HG02763 (cell line): ENCODE measurements at regions not wholly inside any gene's neighbourhood (a gene's known extent, or its start where the extent isn't known, plus 50 kb on each side); places are given as distances from the start of the nearest gene placed in this dataset.

Experiments used
- ATAC-seq: cut with Tn5 transposase; IDR thresholded peaks from one replicate; pipeline ENCODE4 v1.9.1; 2021; ENCODE audit warnings: mild to moderate bottlenecking, moderate library complexity; ENCODE audit not compliant: unreplicated experiment

DNA sequence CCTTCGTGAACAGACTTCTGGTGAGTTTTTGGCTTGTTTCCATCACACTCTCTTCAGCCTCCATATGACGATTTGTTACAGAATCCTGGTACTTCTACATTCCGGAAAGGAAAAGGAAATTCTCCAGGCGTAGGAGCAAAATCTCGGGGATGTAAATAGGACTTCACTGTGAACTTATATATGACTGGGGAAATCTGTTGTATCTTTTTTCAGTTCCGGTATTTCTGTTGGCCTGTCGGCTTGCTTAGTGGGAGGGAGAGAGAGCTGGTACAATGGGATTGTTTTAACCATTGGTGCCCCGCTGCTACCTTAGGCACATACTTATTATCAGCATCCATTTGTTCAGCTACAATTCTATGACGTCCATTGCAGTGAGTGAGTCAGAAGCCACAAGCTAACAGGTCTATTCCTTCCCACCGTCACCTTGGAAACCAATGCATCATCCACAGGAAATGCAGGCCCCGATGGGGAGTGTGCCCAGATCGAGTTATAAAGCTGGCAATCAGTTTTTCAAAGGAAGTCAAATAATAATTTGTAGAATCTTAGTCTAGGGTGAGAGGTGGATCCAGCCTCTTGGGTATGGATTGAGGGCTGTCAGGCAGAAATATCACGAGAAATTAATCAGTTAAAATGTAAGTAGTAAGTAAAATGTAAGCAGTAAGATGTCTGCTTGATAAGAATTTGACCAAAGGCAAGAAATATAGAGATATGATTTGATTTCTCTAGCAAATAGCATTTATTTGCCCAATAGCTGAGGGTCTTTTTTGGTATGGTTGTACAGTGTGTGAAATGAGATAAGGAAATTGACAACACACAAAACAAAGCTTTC lies 92.0 kb upstream of the MKLN1 start:
- ATAC-seq, result no peak

DNA sequence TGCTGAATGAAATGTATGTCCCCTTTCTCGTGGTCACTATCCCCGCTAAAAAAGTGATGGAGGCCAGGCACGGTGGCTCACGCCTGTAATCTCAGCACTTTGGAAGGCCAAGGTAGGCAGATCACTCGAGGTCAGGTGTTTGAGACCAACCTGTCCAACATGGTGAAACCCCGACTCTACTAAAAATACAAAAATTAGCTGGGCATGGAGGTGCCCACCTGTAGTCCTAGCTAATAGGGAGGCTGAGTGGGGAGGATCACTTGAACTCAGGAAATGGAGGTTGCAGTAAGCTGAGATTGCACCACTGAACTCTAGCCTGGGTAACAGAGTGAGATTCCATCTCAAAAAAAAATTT lies 91.4 kb upstream of the MKLN1 start:
- ATAC-seq, result no peak

DNA sequence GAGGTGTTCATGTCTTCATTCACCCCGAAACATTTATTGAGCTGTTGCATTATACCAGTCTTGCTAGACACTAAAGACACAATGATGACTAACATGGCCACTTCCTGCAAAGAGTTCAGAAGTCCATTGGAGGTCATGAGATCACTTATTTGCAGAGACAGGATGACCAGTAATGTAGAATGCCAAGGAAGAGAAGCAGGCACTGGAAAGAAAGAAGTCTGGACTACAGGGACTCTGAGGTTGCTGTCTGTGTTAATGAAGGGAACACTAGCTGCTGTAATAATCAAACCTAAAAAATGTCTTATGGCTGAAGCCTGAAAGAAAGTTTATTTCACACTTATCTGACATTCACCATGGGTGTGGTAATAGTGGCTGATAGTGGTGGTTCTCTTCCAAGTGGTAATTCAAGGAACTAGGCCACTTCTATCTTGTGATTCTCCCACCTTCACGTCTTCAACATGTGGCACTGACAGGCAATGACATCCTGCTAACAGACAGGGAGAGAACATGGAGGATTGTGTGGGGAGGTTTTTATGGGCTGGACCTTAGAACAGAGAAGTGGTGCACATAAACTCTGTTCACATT lies 89.2 kb upstream of the MKLN1 start:
- ATAC-seq, result no peak

DNA sequence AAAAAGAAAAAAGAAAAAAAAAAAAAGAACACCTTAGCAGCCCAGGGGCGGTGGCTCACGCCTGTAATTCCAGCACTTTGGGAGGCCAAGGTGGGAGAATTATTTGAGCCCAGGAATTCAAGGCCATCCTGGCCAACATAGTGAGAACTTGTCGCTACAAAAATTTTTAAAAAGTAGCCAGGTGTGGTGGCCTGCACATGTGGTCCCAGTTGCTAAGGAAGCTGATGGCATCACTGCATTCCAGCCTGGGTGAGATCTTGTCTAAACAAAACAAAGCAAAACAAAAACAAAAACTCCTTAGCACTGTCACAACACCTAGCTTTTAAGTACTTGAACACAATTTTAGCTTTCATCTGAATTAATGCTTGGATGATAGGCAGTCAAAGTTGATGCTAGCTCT lies 86.3 kb upstream of the MKLN1 start:
- ATAC-seq, result no peak

DNA sequence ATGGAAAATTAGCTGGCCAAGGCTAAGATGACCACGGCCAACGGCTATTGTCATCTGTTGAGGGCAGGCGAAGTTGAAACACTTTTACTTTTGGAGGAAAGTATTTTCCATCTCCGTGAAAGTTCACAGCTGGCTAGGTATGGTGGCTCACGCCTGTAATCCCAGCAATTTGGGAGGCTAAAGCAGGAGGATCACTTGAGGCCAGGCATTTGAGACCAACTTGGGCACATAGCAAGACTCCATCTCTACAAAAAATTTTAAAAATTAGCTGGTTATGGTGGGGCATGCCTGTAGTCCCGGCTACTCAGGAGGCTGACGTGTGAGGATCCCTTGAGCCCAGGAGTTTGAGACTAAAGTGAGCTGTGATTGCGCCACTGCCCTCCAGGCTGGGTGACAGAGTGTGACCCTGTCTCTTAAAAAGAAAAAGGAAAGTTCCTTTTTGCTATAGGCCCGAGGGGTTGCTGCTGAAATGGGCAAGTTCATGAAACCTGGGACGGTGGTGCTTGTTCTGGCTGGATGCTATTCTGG lies 85.5 kb upstream of the MKLN1 start:
- no peak for ATAC-seq

DNA sequence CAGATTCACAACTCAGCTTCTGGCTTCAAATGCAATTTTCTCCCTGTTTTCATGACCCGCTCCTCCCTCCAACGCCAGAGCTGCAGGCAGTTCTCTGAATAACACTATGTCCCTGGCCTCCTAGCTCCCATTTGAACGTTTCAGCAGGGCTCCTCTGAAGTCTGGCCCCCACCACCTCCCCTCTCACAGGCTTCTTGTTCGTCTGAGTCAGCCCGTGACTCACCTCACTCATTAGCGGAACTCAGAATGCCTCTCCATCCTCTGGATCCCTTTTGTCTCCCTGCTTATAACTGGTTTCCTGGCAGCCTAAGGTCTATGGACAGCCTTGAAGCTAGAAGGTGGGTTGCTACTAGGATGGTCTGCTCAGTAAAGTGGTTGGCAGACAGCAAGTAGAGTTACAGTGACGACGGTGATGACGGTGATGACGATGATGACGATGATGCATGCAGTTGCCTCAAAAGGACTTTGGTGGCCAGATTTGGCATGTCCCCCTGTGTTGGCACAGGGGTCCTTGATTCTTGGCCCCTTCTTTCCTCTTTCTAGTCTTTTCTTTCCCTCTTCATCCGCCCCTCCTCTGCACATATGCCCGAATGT lies 83.3 kb upstream of the MKLN1 start:
- ATAC-seq, result no peak

DNA sequence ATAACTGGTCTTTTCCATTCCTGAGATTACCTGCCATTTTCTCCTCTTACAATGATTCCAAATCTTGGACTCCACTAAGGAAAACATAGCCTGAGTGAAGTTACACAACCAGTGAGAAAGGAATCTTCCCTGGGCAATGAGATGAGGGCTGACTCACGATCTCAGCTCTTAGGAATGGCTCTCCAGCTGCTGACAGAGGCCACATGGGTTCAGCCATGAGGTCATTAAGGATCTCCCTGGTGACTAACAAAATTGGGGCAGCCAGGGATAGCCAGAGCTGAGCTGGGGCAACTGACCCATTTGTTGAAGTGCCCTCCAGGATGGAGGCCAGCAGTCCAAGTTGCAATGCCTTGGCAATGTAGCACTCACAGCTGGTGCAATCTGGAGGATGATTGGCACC lies 78.7 kb upstream of the MKLN1 start:
- ATAC-seq, result no peak

DNA sequence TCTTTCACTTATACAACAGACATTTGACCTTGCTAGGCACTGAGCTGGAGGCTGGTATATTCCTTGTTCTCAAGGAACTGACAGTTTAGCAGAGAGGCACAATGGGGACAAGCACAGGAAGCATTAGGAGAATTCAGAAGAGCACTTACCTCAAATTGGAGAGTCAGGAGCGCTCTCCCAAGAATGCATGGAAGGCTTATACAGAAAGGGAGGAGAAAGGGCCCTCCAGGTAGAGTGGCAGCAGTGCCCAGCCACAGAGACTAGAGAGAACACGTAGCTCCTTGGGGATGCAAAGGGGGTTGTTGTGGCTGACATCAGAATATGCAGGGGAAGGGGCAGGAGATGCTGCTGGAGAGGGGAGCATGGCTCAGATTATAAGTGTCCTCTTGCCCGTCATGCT lies 78.2 kb upstream of the MKLN1 start:
- ATAC-seq, result no peak

DNA sequence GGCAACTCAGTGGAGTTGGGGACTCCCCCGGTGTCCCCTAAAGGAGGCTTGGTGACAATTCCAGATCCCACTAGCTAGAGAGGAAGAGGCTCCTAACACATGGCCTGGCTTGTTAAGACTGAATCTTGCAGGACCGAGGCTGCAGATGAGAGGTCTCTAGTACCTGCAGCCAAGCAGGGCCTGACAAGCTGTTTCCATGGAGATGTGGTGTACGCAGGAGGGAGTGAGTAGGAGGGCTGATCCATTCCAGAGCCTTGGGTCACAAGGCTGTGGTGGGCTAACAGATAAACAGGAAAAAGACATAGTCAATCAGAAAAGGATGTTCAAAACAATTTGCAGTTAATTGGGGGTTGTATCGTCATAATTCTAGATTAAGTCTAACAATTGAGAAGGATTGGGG lies 77.3 kb upstream of the MKLN1 start:
- no peak for ATAC-seq

DNA sequence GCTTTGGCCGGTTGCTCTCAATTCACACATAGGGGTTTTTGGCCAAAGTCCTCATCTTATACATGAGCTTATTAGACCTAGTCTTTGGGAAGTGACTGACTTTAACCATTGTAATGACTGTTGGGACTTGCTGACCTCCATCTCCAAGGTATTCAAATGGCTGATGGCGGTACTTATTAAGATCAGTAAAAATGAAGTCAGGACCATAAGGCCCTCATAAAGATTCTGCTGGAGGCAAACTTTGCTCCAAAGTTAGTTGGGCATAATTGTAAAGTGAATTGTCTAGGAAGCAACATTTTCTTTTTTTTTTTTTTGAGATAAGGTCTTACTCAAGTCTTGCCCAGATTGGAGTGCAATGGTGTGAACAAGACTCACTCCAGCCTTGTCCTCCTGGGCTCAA lies 76.3 kb upstream of the MKLN1 start:
- no peak for ATAC-seq

DNA sequence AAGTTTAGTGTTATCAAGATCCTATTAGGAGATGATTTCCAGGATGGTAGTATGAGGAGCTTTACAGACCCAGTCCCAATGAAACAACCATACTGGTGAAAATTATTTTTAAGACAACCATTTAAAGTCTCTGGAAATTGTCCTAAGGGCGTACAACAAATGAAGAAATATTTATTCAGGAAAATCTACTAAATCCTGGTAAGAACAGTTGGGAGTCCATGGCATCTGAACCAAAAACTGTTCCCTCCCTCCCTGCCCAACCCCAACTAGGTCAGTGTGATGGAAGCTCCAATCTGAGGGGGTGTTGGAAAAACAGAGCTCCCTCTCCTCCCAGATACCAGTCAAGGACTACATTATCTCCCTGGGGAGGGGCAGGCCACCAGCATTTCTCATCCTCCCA lies 74.7 kb upstream of the MKLN1 start:
- no peak for ATAC-seq

DNA sequence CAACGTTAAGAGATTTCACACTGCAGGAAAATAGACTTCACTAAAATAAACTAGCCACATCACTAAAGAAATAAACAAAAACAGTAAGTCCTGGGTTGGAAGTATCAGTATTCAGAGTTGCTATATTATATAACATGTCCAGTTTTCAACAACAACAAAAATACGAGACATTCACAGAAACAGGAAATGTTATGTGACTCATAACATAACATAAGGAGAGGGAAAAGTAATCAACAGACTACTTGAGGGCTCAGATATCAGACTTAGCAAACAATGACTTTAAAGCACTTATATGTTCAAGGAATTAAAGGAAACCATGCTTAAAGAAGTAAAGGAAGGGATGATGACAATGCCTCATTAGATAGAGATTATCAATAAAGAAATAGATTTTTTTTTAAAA lies 73.5 kb upstream of the MKLN1 start:
- ATAC-seq, result no peak

DNA sequence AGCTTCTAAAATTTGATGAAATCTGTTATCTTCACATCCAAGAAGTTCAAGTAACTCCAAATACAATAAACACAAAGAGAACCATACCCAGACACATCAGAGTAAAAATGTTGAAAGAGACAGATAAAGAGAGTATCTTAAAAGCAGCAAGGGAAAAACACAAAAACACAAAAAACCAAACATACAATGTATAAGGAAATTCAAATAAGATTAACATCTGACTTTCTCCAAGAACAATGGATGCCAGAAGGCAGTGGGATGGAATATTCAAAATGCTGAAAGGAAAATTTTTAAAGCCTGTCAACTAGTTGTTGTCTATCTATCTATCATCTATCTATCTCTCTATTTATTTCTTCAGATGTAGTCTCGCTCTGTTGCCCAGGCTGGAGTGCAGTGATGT lies 72.4 kb upstream of the MKLN1 start:
- no peak for ATAC-seq

DNA sequence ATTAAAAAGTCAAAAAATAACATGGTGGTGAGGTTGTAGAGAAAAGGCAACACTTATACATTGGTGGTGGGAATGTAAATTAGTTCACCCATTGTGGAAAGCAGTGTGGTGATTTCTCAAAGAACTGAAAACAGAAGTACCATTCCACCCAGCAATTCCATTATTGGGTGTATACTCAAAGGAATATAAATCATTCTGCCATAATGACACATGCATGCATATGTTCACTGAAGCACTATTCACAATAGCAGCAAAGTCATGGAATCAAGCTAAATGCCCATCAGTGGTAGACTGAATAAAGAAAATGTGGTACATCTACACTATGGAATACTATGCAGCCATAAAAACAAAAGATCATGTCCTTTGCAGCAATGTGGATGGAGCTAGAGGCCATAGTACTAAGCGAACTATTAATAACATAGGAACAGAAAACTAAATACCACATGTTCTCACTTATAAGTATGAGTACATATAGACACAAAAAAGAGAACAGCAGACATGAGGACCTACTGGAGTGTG lies 66.1 kb upstream of the MKLN1 start:
- ATAC-seq, result no peak

DNA sequence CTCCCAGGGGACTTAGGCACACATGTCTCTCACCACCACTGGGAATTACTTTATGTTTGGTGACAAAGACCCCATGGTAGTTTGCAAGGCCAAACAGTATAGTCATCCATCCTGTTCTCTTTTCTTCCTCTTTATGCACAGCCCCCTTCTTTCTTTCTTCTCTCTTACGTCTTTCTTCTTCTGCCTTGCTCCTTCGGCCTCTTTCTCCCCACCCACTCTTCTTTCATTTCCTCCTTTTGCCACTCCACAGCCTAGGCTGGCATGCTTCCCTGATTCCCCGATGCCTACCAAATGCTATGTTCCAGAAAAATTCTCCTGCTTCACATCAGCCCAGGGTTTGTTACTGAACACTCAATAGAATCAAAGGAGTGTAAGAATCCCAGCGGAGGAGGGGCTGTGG lies 62.4 kb upstream of the MKLN1 start:
- ATAC-seq, result no peak

DNA sequence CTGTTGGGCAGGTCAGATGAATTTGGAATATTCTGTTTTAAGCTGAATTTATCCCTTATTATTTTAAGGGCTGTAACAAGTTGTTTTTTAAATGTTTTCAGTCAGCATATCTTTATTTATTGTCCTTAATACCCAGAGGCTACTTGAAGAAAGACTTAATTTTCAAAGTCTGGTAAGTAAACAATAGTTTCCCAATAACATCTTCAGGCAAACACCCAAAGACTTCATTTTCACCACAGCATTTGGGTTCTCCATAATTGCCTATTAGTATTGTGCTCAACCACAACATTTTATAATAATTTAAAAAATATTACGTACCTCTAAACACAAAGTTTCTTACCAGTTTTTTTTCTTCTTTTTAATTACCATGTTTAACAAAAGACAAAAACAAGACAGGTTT lies 60.0 kb upstream of the MKLN1 start:
- no peak for ATAC-seq

DNA sequence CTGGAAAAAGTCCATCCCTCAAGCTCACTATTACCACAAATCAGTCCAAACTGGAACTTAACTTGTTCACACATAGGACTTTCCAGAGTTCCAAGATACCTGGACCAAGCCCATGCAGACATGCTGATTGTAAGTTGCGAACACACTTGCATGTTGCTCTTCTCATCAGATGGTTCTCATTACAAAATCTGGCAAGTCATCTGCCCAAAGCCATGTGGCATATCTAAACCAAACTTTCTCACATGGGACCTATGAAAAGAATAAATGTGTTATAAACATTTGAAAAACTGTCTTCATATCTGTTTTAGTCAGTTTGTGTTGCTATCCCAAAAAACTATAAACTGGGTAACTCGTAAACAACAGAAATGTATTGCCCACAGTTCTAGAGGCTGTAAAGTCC lies 58.8 kb upstream of the MKLN1 start:
- ATAC-seq, result no peak

DNA sequence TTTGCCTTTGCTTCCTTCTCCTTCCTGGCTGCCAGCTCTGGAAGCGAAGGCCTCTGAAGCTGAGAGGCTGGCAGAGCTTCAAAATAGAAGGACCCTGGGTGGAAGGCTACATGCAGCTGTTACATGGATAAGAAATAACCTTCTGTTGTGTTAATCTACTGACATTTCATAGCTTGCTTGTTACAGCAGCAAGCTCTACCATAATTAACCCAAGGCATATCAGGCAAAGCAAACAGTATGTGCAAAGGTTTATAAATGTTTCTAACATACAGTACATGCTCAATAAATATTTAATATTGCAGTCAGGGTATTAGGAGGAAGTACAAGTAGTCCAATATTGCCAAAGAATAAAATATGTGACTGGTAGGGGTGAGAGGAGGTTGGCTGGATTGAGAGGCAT lies 55.6 kb upstream of the MKLN1 start:
- ATAC-seq, result no peak

DNA sequence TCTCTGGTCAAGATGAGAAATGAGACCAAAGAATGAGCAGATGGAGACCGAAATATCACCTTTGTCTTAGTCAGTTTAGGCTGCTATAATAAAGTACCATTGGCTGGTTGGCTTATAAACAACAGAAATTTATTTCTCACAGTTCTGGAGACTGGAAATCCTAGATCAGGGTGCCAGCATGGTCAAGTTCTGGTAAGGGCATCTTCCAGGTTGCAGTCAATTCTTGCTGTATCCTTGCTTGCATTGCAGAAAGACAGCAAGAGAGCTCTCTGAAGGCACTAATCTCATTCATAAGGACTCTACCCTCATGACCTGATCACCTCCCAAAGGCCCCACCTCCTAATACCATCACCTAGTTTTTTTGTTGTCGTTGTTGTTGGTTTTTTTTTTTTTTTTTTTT lies 52.7 kb upstream of the MKLN1 start:
- ATAC-seq, result no peak

DNA sequence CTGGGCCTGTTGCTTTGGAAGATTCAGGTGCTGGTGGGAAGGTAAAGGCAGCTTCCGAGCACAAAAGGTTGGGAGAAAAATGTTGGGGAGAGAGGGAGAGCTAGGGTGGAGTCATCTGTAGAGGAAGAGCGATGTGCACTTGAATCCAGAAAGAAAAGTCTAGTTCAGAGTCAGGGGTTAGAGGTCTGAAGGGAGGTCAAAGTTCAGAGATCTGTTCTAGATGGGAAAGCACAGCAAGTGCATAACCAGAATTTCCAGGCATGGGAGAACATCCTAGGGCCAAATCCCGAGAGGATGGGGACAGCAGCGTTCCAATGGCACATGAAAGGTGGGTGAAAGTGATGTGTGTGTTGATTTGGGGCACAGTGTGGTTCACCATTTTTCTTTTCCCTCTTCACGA lies 51.5 kb upstream of the MKLN1 start:
- no peak for ATAC-seq

DNA sequence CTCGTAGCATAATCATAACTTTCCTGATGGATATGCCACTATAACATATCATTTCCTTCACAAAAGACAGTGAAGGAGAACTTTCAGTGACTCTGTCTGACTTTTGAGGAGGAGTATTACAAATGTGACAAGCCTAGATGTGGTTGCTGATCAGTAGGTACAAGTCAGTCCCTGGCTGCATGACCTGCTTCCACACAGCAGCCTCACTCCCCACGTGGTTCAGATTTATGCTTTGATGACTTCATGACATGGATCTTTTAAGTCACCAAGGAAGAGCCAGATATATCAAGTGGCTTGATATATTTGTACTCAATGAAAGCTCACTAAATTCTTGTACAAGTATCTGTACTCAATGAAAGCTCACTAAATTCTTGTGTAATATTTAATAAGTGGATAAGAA lies 50.9 kb upstream of the MKLN1 start:
- ATAC-seq, result no peak
